ENCODE measurements at regions not wholly inside any gene's neighbourhood (a gene's known extent, or its start where the extent isn't known, plus 50 kb on each side); places are given as distances from the start of the nearest gene placed in this dataset.

DNA sequence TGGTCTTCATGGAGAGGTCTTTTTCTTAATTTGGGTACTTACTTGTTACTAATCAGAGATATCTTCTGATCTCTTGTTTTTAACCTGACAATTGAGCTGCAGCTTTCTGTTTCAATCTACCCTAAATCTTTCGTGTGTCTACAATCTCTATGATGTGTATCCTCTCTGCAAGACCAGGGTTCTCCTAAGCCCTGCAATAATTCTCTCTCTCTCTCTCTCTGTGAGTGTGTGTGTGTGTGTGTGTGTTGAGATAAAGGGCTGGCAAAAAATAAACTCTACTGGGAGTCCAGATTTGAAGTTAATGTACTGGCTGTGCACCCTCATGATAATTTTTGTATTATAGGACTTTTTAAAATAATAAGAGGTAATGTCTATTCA is 57.8 kb upstream of the FBXL7 start:
- POLR2A ChIA-PET = no interaction called here
- intact Hi-C loops (cut with micrococcal nuclease; ENCODE audit: unreplicated experiment) (no loop called here), in situ Hi-C loops (cut with MboI) (no loop called here)
- no peak overlapping the region for H2AFZ ChIP-seq (ENCODE audit: control insufficient read depth, low read depth, low read length)
- RAD21 ChIA-PET (ENCODE audit: unreplicated experiment) = interaction anchor here (1.2 to 1.4 kb wide), 2 partner anchors 11 to 16 kb away, joined by 3 read pairs; no protein-coding TSS in a partner anchor
- no peaks in the 10 kb centered on the region for H3K4me1 ChIP-seq (ENCODE audit: control insufficient read depth, insufficient read depth, low read length)
- DNase-seq (ENCODE audit: low read depth, low spot score) (no peak), ATAC-seq (peak; percentile 66), FAIRE-seq (no peak)
- TF ChIP-seq YY1 (IDR thresholded peaks at IDR 0.05; ENCODE audit: low read depth, low read length) = no peak
- 0 out of 2 replicates have a peak, but pooled peaks have one; percentile 13 for TF ChIP-seq NFIC (IDR thresholded peaks at IDR 0.05; ENCODE audit: low read depth, low read length)
- TF ChIP-seq ZBED1 (IDR thresholded peaks at IDR 0.05; ENCODE audit: borderline replicate concordance) = 0 out of 2 replicates have a peak, but pooled peaks have one; percentile 4
- no peak for TF ChIP-seq RBBP5 (conservative IDR thresholded peaks at IDR 0.05)
- 0 out of 2 replicates have a peak, but pooled peaks have one; percentile 0 for TF ChIP-seq GABPA (IDR thresholded peaks at IDR 0.05; ENCODE audit: low read depth)
- no peaks in the 10 kb centered on the region for H3K27me3 ChIP-seq (replicated peaks in 1 of 2; ENCODE audit: control insufficient read depth in 2 of 2, insufficient read depth in 2 of 2, low read length in 1 of 2)
- no peak overlapping the region for H3K4me3 ChIP-seq
- no peaks in the 10 kb centered on the region for H3K9me3 ChIP-seq (replicated peaks; ENCODE audit: control insufficient read depth, insufficient read depth, low read length)
- H3K79me2 ChIP-seq (ENCODE audit: control insufficient read depth, insufficient read depth, low read length) = no peaks in the 10 kb centered on the region
- SMC1A ChIA-PET (ENCODE audit: uncharacterized antibody, unreplicated experiment) = interaction anchor here (1.9 kb wide), 1 partner anchor 10 kb away, joined by 9 read pairs; no protein-coding TSS in a partner anchor
- WGBS (ENCODE audit: insufficient coverage, insufficient replicate concordance, low lambda C conversion rate, missing lambda C conversion rate) = 0% methylated on average over 1 of the region's 1 CpG
- no peak overlapping the region for H3K4me2 ChIP-seq (ENCODE audit: control insufficient read depth, insufficient read depth)
- no peaks in the 10 kb centered on the region for H3K36me3 ChIP-seq (ENCODE audit: control insufficient read depth in 2 of 2, insufficient read depth in 2 of 2, low read length in 1 of 2)
- CTCF ChIA-PET = no interaction called here
- no peaks in the 10 kb centered on the region for H4K20me1 ChIP-seq (ENCODE audit: control insufficient read depth, insufficient read depth)
- H3K9ac ChIP-seq (ENCODE audit: control insufficient read depth, insufficient read depth, low read length) = no peak overlapping the region
- no peak overlapping the region for H3K27ac ChIP-seq (ENCODE audit: control insufficient read depth, insufficient read depth)
- no TSS peak for BruUV-seq (replicated peaks)

- 19% methylated on average over 6 of the region's 6 CpGs for WGBS (ENCODE audit: insufficient coverage, insufficient replicate concordance, low lambda C conversion rate, missing lambda C conversion rate)
- ChIA-PET CTCF (no interaction called here), POLR2A (no interaction called here)
- TF ChIP-seq RAD51 (IDR thresholded peaks at IDR 0.05) (no peak), FOXK2 (IDR thresholded peaks at IDR 0.05) (no peak), TCF12 (IDR thresholded peaks at IDR 0.05; ENCODE audit: low read depth, low read length) (0 out of 2 replicates have a peak, but pooled peaks have one; percentile 39), CBX3 (IDR thresholded peaks at IDR 0.05; ENCODE audit: borderline replicate concordance, low read depth) (no peak), CBX5 (IDR thresholded peaks at IDR 0.05; ENCODE audit: low read depth) (no peak), NR2C1 (IDR thresholded peaks at IDR 0.05) (no peak), KDM1A (IDR thresholded peaks at IDR 0.05; ENCODE audit: borderline replicate concordance) (no peak), SREBF2 (IDR thresholded peaks at IDR 0.05; ENCODE audit: low read length) (no peak), MEF2B (IDR thresholded peaks at IDR 0.05; ENCODE audit: partially characterized antibody, poor library complexity, severe bottlenecking) (no peak), ZBTB11 (CRISPR knock-in tag; IDR thresholded peaks at IDR 0.05) (no peak)
These were observed 58.4 kb upstream of the FBXL7 start for GRCh38 chr5:15441433-15442192.

More at GRCh38 chr5:15441433-15442192, 58.4 kb upstream of the FBXL7 start:
- FAIRE-seq (no peak), ATAC-seq (peak; percentile 77), DNase-seq (ENCODE audit: low read depth, low spot score) (no peak)
- Histone ChIP-seq H3K4me3 (no peak overlapping the region), H3K9ac (ENCODE audit: control insufficient read depth, insufficient read depth, low read length) (no peak overlapping the region), H4K20me1 (ENCODE audit: control insufficient read depth, insufficient read depth) (no peaks in the 10 kb centered on the region), H3K79me2 (ENCODE audit: control insufficient read depth, insufficient read depth, low read length) (no peaks in the 10 kb centered on the region), H3K27me3 (replicated peaks in 1 of 2; ENCODE audit: control insufficient read depth in 2 of 2, insufficient read depth in 2 of 2, low read length in 1 of 2) (no peaks in the 10 kb centered on the region), H2AFZ (ENCODE audit: control insufficient read depth, low read depth, low read length) (no peak overlapping the region), H3K4me1 (ENCODE audit: control insufficient read depth, insufficient read depth, low read length) (no peaks in the 10 kb centered on the region), H3K4me2 (ENCODE audit: control insufficient read depth, insufficient read depth) (no peak overlapping the region), H3K36me3 (ENCODE audit: control insufficient read depth in 2 of 2, insufficient read depth in 2 of 2, low read length in 1 of 2) (no peaks in the 10 kb centered on the region), H3K9me3 (replicated peaks; ENCODE audit: control insufficient read depth, insufficient read depth, low read length) (no peaks in the 10 kb centered on the region), H3K27ac (ENCODE audit: control insufficient read depth, insufficient read depth) (no peak overlapping the region)
- in situ Hi-C loops (cut with MboI) (no loop called here), intact Hi-C loops (cut with micrococcal nuclease; ENCODE audit: unreplicated experiment) (no loop called here)
- BruUV-seq (replicated peaks) = no TSS peak
- RAD21 ChIA-PET (ENCODE audit: unreplicated experiment) = interaction anchor here (1.2 to 1.4 kb wide), 2 partner anchors 10 to 15 kb away, joined by 3 read pairs; no protein-coding TSS in a partner anchor
- SMC1A ChIA-PET (ENCODE audit: uncharacterized antibody, unreplicated experiment) = interaction anchor here (1.9 kb wide), 1 partner anchor 10 kb away, joined by 9 read pairs; no protein-coding TSS in a partner anchor
